HCT116 (cell line): ENCODE measurements at regions not wholly inside any gene's neighbourhood (a gene's known extent, or its start where the extent isn't known, plus 50 kb on each side); places are given as distances from the start of the nearest gene placed in this dataset.

Source experiments
- ATAC-seq: fragments of 200-7000 bp; cut with Tn5 transposase; 2 replicates; pipeline ENCODE4 v1.9.1; 2020; ENCODE audit warnings: mild to moderate bottlenecking, moderate library complexity
- BruUV-seq: library from RNA; stranded (reverse); fragments of 400-500 nt; replicated peaks from 2 replicates; lab custom pipeline; 2021; lab: Mats Ljungman, UMichigan
- CTCF ChIA-PET: fragments of 300-600 bp; sonication (Branson Sonifier 250); formaldehyde crosslinking; loops from one replicate; lab custom pipeline; 2021; ENCODE audit warnings: antibody characterized with exemption; lab: Charles Lee
- POLR2A ChIA-PET: fragments of 300-600, 350-600 bp; sonication (Branson Sonifier 250); formaldehyde crosslinking; loops from one replicate; lab custom pipeline; 2021; ENCODE audit warnings: antibody characterized with exemption; lab: Charles Lee
- RAD21 ChIA-PET, 2 experiments: fragments of 300-600 bp; sonication (Branson Sonifier 250); formaldehyde crosslinking; loops; one replicate each; lab custom pipeline; 2023; ENCODE audit warnings: low total read pairs in 2 of 2; ENCODE audit not compliant: uncharacterized antibody in 2 of 2, unreplicated experiment in 2 of 2, low non-redundant PET in 1 of 2; lab: Charles Lee
- DNase-seq: peaks from one replicate; pipeline ENCODE4 v3.0.0-alpha.2; 2010; ENCODE audit warnings: low read depth, low spot score
- H2AFZ ChIP-seq: fragments of 200-600 bp; shearing (Covaris generic), sonication (generic); 2 replicates; pipeline ENCODE4 v1.6.1; 2017; ENCODE audit warnings: low read depth, mixed run types, mixed read lengths, antibody characterized with exemption, low read length; ENCODE audit not compliant: poor library complexity, severe bottlenecking
- H3K27ac ChIP-seq: 2 replicates; pipeline ENCODE4 v1.5.1; 2012; ENCODE audit warnings: low read depth, low read length
- H3K27me3 ChIP-seq: fragments of 200-600 bp; sonication (generic); 2 replicates; pipeline ENCODE4 v1.6.1; 2016; ENCODE audit warnings: mixed run types, low read length, mixed read lengths; ENCODE audit not compliant: insufficient read depth
- H3K36me3 ChIP-seq, 2 experiments: fragments of 200-500 bp in 1 of 2; fragments of 200-600 bp in 1 of 2; sonication (Bioruptor generic) in 1 of 2; sonication (generic) in 1 of 2; 2 replicates each; pipeline versions ENCODE4 v1.5.1 to v1.6.1; 2014 to 2016; ENCODE audit warnings: low read length in 2 of 2, inconsistent platforms in 1 of 2, mixed read lengths in 1 of 2, mixed run types in 1 of 2; ENCODE audit not compliant: insufficient read depth in 2 of 2, control insufficient read depth in 1 of 2
- H3K4me1 ChIP-seq, 2 experiments: fragments of 200-600 bp in 1 of 2; sonication (generic) in 1 of 2; 2 replicates each; pipeline versions ENCODE4 v1.5.1 to v1.6.1; 2012 to 2017; ENCODE audit warnings: low read length in 2 of 2, inconsistent platforms in 1 of 2, mild to moderate bottlenecking in 1 of 2, mixed read lengths in 1 of 2, mixed run types in 1 of 2, moderate library complexity in 1 of 2; ENCODE audit not compliant: insufficient read depth in 2 of 2, control insufficient read depth in 1 of 2
- H3K4me2 ChIP-seq: fragments of 200-600 bp; sonication (generic); 2 replicates; pipeline ENCODE4 v1.6.1; 2017; ENCODE audit warnings: mixed run types, low read length, mixed read lengths
- H3K4me3 ChIP-seq, 2 experiments: fragments of 200-600 bp in 1 of 2; sonication (generic) in 1 of 2; replicated peaks in 1 of 2; 2 replicates each; pipeline ENCODE4 v1.5.1; 2011 to 2016; ENCODE audit warnings: low read length in 2 of 2, control low read depth in 1 of 2, low read depth in 1 of 2, mild to moderate bottlenecking in 1 of 2, mixed read lengths in 1 of 2, mixed run types in 1 of 2
- H3K79me2 ChIP-seq: fragments of 200-600 bp; sonication (generic); 2 replicates; pipeline ENCODE4 v1.6.1; 2017; ENCODE audit warnings: mild to moderate bottlenecking, mixed run types, low read length, moderate library complexity, mixed read lengths; ENCODE audit not compliant: insufficient read depth
- H3K9ac ChIP-seq: fragments of 200-600 bp; sonication (generic); 2 replicates; pipeline ENCODE4 v1.6.1; 2016; ENCODE audit warnings: low read length, mixed read lengths
- H3K9me2 ChIP-seq: fragments of 200-600 bp; sonication (generic), shearing (Covaris generic); 2 replicates; pipeline ENCODE4 v1.6.1; 2017; ENCODE audit warnings: mixed run types, mild to moderate bottlenecking, moderate library complexity; ENCODE audit not compliant: insufficient read depth
- H3K9me3 ChIP-seq, 2 experiments: fragments of 200-500 bp in 1 of 2; fragments of 200-600 bp in 1 of 2; sonication (Bioruptor generic) in 1 of 2; sonication (generic) in 1 of 2; 2 replicates each; pipeline ENCODE4 v1.6.1; 2014 to 2017; ENCODE audit warnings: low read length in 2 of 2, mixed read lengths in 2 of 2, inconsistent platforms in 1 of 2, low read depth in 1 of 2, mild to moderate bottlenecking in 1 of 2, mixed run types in 1 of 2, moderate library complexity in 1 of 2; ENCODE audit not compliant: control insufficient read depth in 1 of 2, insufficient read depth in 1 of 2
- H4K20me1 ChIP-seq: fragments of 200-600 bp; sonication (generic), shearing (Covaris generic); 2 replicates; pipeline ENCODE4 v1.6.1; 2017; ENCODE audit warnings: mixed run types, mild to moderate bottlenecking, moderate library complexity; ENCODE audit not compliant: insufficient read depth
- CBX3 ChIP-seq: IDR thresholded peaks from 2 replicates; pipeline ENCODE4 v1.6.1; 2012; ENCODE audit warnings: low read depth
- CEBPB ChIP-seq: IDR thresholded peaks from 2 replicates; pipeline ENCODE4 v1.6.1; 2012; ENCODE audit warnings: low read depth
- CTCF ChIP-seq, 3 experiments: fragments of 200-600 bp in 1 of 3; sonication (generic) in 1 of 3; IDR thresholded peaks in 2 of 3; conservative IDR thresholded peaks in 1 of 3; 2 replicates each; pipeline ENCODE4 v1.5.1; 2012 to 2017; ENCODE audit warnings: low read depth in 2 of 3, low read length in 2 of 3, antibody characterized with exemption in 1 of 3, borderline replicate concordance in 1 of 3, control low read depth in 1 of 3, mild to moderate bottlenecking in 1 of 3, mixed read lengths in 1 of 3, mixed run types in 1 of 3, moderate library complexity in 1 of 3; ENCODE audit not compliant: insufficient read depth in 1 of 3
- EZH2 ChIP-seq: fragments of 200-600 bp; sonication (generic); IDR thresholded peaks from 2 replicates; pipeline ENCODE4 v1.6.1; 2017; ENCODE audit warnings: antibody characterized with exemption, mixed run types
- EZH2phosphoT487 ChIP-seq: fragments of 200-600 bp; IDR thresholded peaks from 2 replicates; pipeline ENCODE4 v1.6.1; 2018; ENCODE audit warnings: antibody characterized with exemption, borderline replicate concordance
- FOSL1 ChIP-seq: IDR thresholded peaks from 2 replicates; pipeline ENCODE4 v1.6.1; 2012; ENCODE audit warnings: low read depth
- MAX ChIP-seq: IDR thresholded peaks from 2 replicates; pipeline ENCODE4 v1.6.1; 2012
- POLR2AphosphoS5 ChIP-seq: IDR thresholded peaks from 2 replicates; pipeline ENCODE4 v1.6.1; 2011; ENCODE audit warnings: mild to moderate bottlenecking, low read depth, low read length, moderate library complexity
- RAD21 ChIP-seq: IDR thresholded peaks from 2 replicates; pipeline ENCODE4 v1.6.1; 2012; ENCODE audit warnings: low read depth, mild to moderate bottlenecking
- REST ChIP-seq: IDR thresholded peaks from 2 replicates; pipeline ENCODE4 v1.6.1; 2012; ENCODE audit warnings: low read depth
- SRF ChIP-seq: IDR thresholded peaks from 2 replicates; pipeline ENCODE4 v1.6.1; 2012; ENCODE audit warnings: low read depth
- YY1 ChIP-seq: IDR thresholded peaks from 2 replicates; pipeline ENCODE4 v1.6.1; 2011; ENCODE audit warnings: low read length, low read depth, moderate library complexity, mild to moderate bottlenecking; ENCODE audit not compliant: insufficient replicate concordance; ENCODE audit errors: extremely low read depth
- ZNF274 ChIP-seq: fragments of 200-500 bp; sonication (Bioruptor generic); IDR thresholded peaks from 2 replicates; pipeline ENCODE4 v1.6.1; 2014; ENCODE audit warnings: mild to moderate bottlenecking, low read depth, low read length, inconsistent platforms
- intact Hi-C: fragments of 100-400 bp; cut with micrococcal nuclease; formaldehyde crosslinking; loops from 2 replicates; pipeline ENCODE4 v1.10.0; 2022

GRCh38 chr7:52726986-52727385, 308.4 kb upstream of the POM121L12 start:
- H3K4me1 ChIP-seq, result no peaks in the 10 kb centered on the region
- POLR2A ChIA-PET, result no interaction called here
- H3K4me2 ChIP-seq, result no peak overlapping the region
- H3K27me3 ChIP-seq, result no peaks in the 10 kb centered on the region
- H4K20me1 ChIP-seq, result no peaks in the 10 kb centered on the region
- no peak for DNase-seq
- CTCF ChIA-PET, result no interaction called here
- BruUV-seq, result no TSS peak
- no peak for ATAC-seq
- no peaks in the 10 kb centered on the region for H3K9me2 ChIP-seq
- H3K9ac ChIP-seq, result no peak overlapping the region
- RAD21 ChIA-PET, result no interaction called here
- no peak overlapping the region for H2AFZ ChIP-seq
- TF ChIP-seq REST (no peak), FOSL1 (no peak), EZH2 (no peak), MAX (no peak), YY1 (no peak), SRF (no peak)
- peaks cover 19 to 25% of the 10 kb centered on the region in 2 experiments for H3K9me3 ChIP-seq
- intact Hi-C loops, result no loop called here
- H3K79me2 ChIP-seq, result no peaks in the 10 kb centered on the region
- no peak overlapping the region for H3K27ac ChIP-seq
- H3K4me3 ChIP-seq, result no peak overlapping the region
- H3K36me3 ChIP-seq, result no peaks in the 10 kb centered on the region

- no TSS peak for BruUV-seq
- intact Hi-C loops, result no loop called here
- H3K9me3 ChIP-seq, result peaks cover 19 to 25% of the 10 kb centered on the region in 2 experiments
- no peaks in the 10 kb centered on the region for H3K27me3 ChIP-seq
- no peak overlapping the region for H3K4me2 ChIP-seq
- H3K4me3 ChIP-seq, result no peak overlapping the region
- no peaks in the 10 kb centered on the region for H3K9me2 ChIP-seq
- H3K4me1 ChIP-seq, result no peaks in the 10 kb centered on the region
- no peaks in the 10 kb centered on the region for H3K79me2 ChIP-seq
- ChIA-PET POLR2A (no interaction called here), RAD21 (no interaction called here), CTCF (no interaction called here)
- ATAC-seq (no peak), DNase-seq (no peak)
- H4K20me1 ChIP-seq, result no peaks in the 10 kb centered on the region
- no peak overlapping the region for H2AFZ ChIP-seq
- no peak overlapping the region for H3K27ac ChIP-seq
- H3K36me3 ChIP-seq, result no peaks in the 10 kb centered on the region
- H3K9ac ChIP-seq, result no peak overlapping the region
- TF ChIP-seq RAD21, result no peak
- no peak for TF ChIP-seq CBX3
- TF ChIP-seq CTCF (IDR thresholded peaks at IDR 0.05 in 2 of 3, conservative IDR thresholded peaks at IDR 0.05 in 1 of 3; ENCODE audit: borderline replicate concordance in 1 of 3, insufficient read depth in 1 of 3, low read depth in 2 of 3, low read length in 2 of 3), result no peak
- no peak for TF ChIP-seq CEBPB
- TF ChIP-seq POLR2AphosphoS5, result no peak
- no peak for TF ChIP-seq EZH2phosphoT487
- no peak for TF ChIP-seq ZNF274
These were observed 308.9 kb upstream of the POM121L12 start for GRCh38 chr7:52726493-52726892.
